MG63 (cell line): ENCODE measurements at regions not wholly inside any gene's neighbourhood (a gene's known extent, or its start where the extent isn't known, plus 50 kb on each side); places are given as distances from the start of the nearest gene placed in this dataset.

Source experiments
- DNase-seq: peaks from one replicate; pipeline ENCODE4 v3.0.0-alpha.2; 2020
- H3K27me3 ChIP-seq: fragments of 250-450 bp; sonication (Bioruptor Pico); 2 replicates; pipeline ENCODE4 v1.5.1; 2020; ENCODE audit warnings: mild to moderate bottlenecking, moderate library complexity
- H3K36me3 ChIP-seq: fragments of 250-450 bp; sonication (Bioruptor Pico); 2 replicates; pipeline ENCODE4 v1.5.1; 2020; ENCODE audit warnings: mild to moderate bottlenecking, moderate library complexity
- H3K4me3 ChIP-seq: fragments of 250-450 bp; sonication (Bioruptor Pico); 2 replicates; pipeline ENCODE4 v1.5.1; 2020; ENCODE audit warnings: mild to moderate bottlenecking, moderate library complexity
- H3K9me3 ChIP-seq: fragments of 250-450 bp; sonication (Bioruptor Pico); 2 replicates; pipeline ENCODE4 v1.5.1; 2020; ENCODE audit warnings: mild to moderate bottlenecking, moderate library complexity

GRCh38 chr2:136441979-136442714 lies 323.2 kb upstream of the THSD7B start:
- H3K36me3 ChIP-seq = no peaks in the 10 kb centered on the region
- no peaks in the 10 kb centered on the region for H3K9me3 ChIP-seq
- no peaks in the 10 kb centered on the region for H3K27me3 ChIP-seq
- no peak for DNase-seq
- H3K4me3 ChIP-seq = no peak overlapping the region

GRCh38 chr2:136439064-136439676 lies 321.2 kb upstream of the CXCR4 start:
- DNase-seq = no peak
- H3K27me3 ChIP-seq = no peaks in the 10 kb centered on the region

GRCh38 chr2:136437461-136437860 lies 319.5 kb upstream of the CXCR4 start:
- Histone ChIP-seq H3K36me3 (no peaks in the 10 kb centered on the region), H3K9me3 (no peaks in the 10 kb centered on the region), H3K4me3 (no peak overlapping the region), H3K27me3 (no peaks in the 10 kb centered on the region)
- DNase-seq = no peak

More at GRCh38 chr2:136439064-136439676, 321.2 kb upstream of the CXCR4 start:
- Histone ChIP-seq H3K36me3 (no peaks in the 10 kb centered on the region), H3K9me3 (no peaks in the 10 kb centered on the region), H3K4me3 (no peak overlapping the region)

- H3K9me3 ChIP-seq = no peaks in the 10 kb centered on the region
- H3K27me3 ChIP-seq = no peaks in the 10 kb centered on the region
- H3K36me3 ChIP-seq = no peaks in the 10 kb centered on the region
- no peak for DNase-seq
- no peak overlapping the region for H3K4me3 ChIP-seq
These were observed 319.0 kb upstream of the CXCR4 start for GRCh38 chr2:136436936-136437335.

GRCh38 chr2:136434251-136434715 lies 316.3 kb upstream of the CXCR4 start:
- no peaks in the 10 kb centered on the region for H3K36me3 ChIP-seq
- no peak for DNase-seq
- H3K9me3 ChIP-seq = no peaks in the 10 kb centered on the region
- H3K27me3 ChIP-seq = no peaks in the 10 kb centered on the region
- no peak overlapping the region for H3K4me3 ChIP-seq

GRCh38 chr2:136433261-136433660 lies 315.3 kb upstream of the CXCR4 start:
- Histone ChIP-seq H3K4me3 (no peak overlapping the region), H3K9me3 (no peaks in the 10 kb centered on the region), H3K36me3 (no peaks in the 10 kb centered on the region), H3K27me3 (no peaks in the 10 kb centered on the region)
- DNase-seq = no peak

- Histone ChIP-seq H3K27me3 (peaks cover 4% of the 10 kb centered on the region; the same call in 1 of the 2 replicates), H3K9me3 (no peaks in the 10 kb centered on the region), H3K4me3 (no peak overlapping the region), H3K36me3 (no peaks in the 10 kb centered on the region)
- no peak for DNase-seq
These were observed 306.2 kb upstream of the CXCR4 start for GRCh38 chr2:136424112-136424511.

GRCh38 chr2:136423516-136423996 lies 305.6 kb upstream of the CXCR4 start:
- peak overlapping the region; percentile 43 for H3K4me3 ChIP-seq
- DNase-seq = peak; percentile 57

GRCh38 chr2:136422512-136422911 lies 304.6 kb upstream of the CXCR4 start:
- Histone ChIP-seq H3K27me3 (peaks cover 4% of the 10 kb centered on the region; the same call in 1 of the 2 replicates), H3K4me3 (no peak overlapping the region), H3K9me3 (no peaks in the 10 kb centered on the region), H3K36me3 (no peaks in the 10 kb centered on the region)
- no peak for DNase-seq

More at GRCh38 chr2:136423516-136423996, 305.6 kb upstream of the CXCR4 start:
- Histone ChIP-seq H3K9me3 (no peaks in the 10 kb centered on the region), H3K36me3 (no peaks in the 10 kb centered on the region), H3K27me3 (peaks cover 4% of the 10 kb centered on the region; the same call in 1 of the 2 replicates)

- H3K36me3 ChIP-seq = no peaks in the 10 kb centered on the region
- no peaks in the 10 kb centered on the region for H3K9me3 ChIP-seq
- DNase-seq = no peak
- no peak overlapping the region for H3K4me3 ChIP-seq
- H3K27me3 ChIP-seq = peaks cover 4% of the 10 kb centered on the region; the same call in 1 of the 2 replicates
These were observed 302.4 kb upstream of the CXCR4 start for GRCh38 chr2:136420346-136420745.

GRCh38 chr2:136411946-136412345 lies 294.0 kb upstream of the CXCR4 start:
- DNase-seq = no peak
- H3K36me3 ChIP-seq = no peaks in the 10 kb centered on the region
- H3K27me3 ChIP-seq = no peaks in the 10 kb centered on the region

GRCh38 chr2:136410673-136411072 lies 292.7 kb upstream of the CXCR4 start:
- no peaks in the 10 kb centered on the region for H3K36me3 ChIP-seq
- no peak for DNase-seq
- no peak overlapping the region for H3K4me3 ChIP-seq
- H3K27me3 ChIP-seq = no peaks in the 10 kb centered on the region
- H3K9me3 ChIP-seq = no peaks in the 10 kb centered on the region

More at GRCh38 chr2:136411946-136412345, 294.0 kb upstream of the CXCR4 start:
- no peak overlapping the region for H3K4me3 ChIP-seq
- H3K9me3 ChIP-seq = no peaks in the 10 kb centered on the region

GRCh38 chr2:136408795-136409194 lies 290.8 kb upstream of the CXCR4 start:
- DNase-seq = no peak
- no peaks in the 10 kb centered on the region for H3K27me3 ChIP-seq
- no peaks in the 10 kb centered on the region for H3K36me3 ChIP-seq
- no peaks in the 10 kb centered on the region for H3K9me3 ChIP-seq
- no peak overlapping the region for H3K4me3 ChIP-seq

GRCh38 chr2:136407952-136408318 lies 290.0 kb upstream of the CXCR4 start:
- DNase-seq = no peak
- Histone ChIP-seq H3K27me3 (no peaks in the 10 kb centered on the region), H3K4me3 (no peak overlapping the region), H3K9me3 (no peaks in the 10 kb centered on the region), H3K36me3 (no peaks in the 10 kb centered on the region)

- DNase-seq = no peak
- Histone ChIP-seq H3K9me3 (no peaks in the 10 kb centered on the region), H3K27me3 (no peaks in the 10 kb centered on the region), H3K4me3 (no peak overlapping the region), H3K36me3 (no peaks in the 10 kb centered on the region)
These were observed 289.4 kb upstream of the CXCR4 start for GRCh38 chr2:136407117-136407951.

GRCh38 chr2:136404925-136405324 lies 287.0 kb upstream of the CXCR4 start:
- H3K27me3 ChIP-seq = no peaks in the 10 kb centered on the region
- no peaks in the 10 kb centered on the region for H3K36me3 ChIP-seq
- H3K9me3 ChIP-seq = no peaks in the 10 kb centered on the region
- no peak overlapping the region for H3K4me3 ChIP-seq
- no peak for DNase-seq

GRCh38 chr2:136404176-136404575 lies 286.2 kb upstream of the CXCR4 start:
- Histone ChIP-seq H3K36me3 (no peaks in the 10 kb centered on the region), H3K9me3 (no peaks in the 10 kb centered on the region), H3K4me3 (no peak overlapping the region), H3K27me3 (no peaks in the 10 kb centered on the region)
- DNase-seq = peak; percentile 2
